Endothelial cell of umbilical vein (primary cell): ENCODE measurements at regions not wholly inside any gene's neighbourhood (a gene's known extent, or its start where the extent isn't known, plus 50 kb on each side); places are given as distances from the start of the nearest gene placed in this dataset.

Experiments
- BruUV-seq: library from RNA; stranded (reverse); fragments of 400-500 nt; replicated peaks from 2 replicates; lab custom pipeline; 2021; lab: Mats Ljungman, UMichigan
- CTCF ChIA-PET: fragments of 300-600, 350-600 bp; sonication (Branson Sonifier 250); formaldehyde crosslinking; loops from one replicate; lab custom pipeline; 2021; ENCODE audit warnings: antibody characterized with exemption, inconsistent platforms; lab: Charles Lee
- POLR2A ChIA-PET: fragments of 300-600, 350-600 bp; sonication (Branson Sonifier 250); formaldehyde crosslinking; loops from one replicate; lab custom pipeline; 2021; ENCODE audit warnings: antibody characterized with exemption, inconsistent platforms; lab: Charles Lee
- DNase-seq: peaks from one replicate; pipeline ENCODE4 v3.0.0-alpha.2; 2011; ENCODE audit warnings: low read depth, low spot score
- FAIRE-seq: peaks from 2 replicates; lab custom pipeline; 2011; peaks lifted over from hg19 to GRCh38; lab: Jason Lieb, UNC
- H2AFZ ChIP-seq: 2 replicates; pipeline ENCODE4 v1.6.0; 2012; ENCODE audit warnings: low read depth, low read length, control low read depth, inconsistent platforms
- H3K27ac ChIP-seq: 2 replicates; pipeline ENCODE4 v1.5.1; 2011; ENCODE audit warnings: low read depth, mild to moderate bottlenecking, control low read depth, low read length, moderate library complexity; ENCODE audit not compliant: insufficient read depth
- H3K27me3 ChIP-seq, 2 experiments: 2 replicates each; pipeline versions ENCODE4 v1.6.0 to v1.6.1; 2011; ENCODE audit warnings: low read length in 2 of 2, mixed read lengths in 1 of 2; ENCODE audit not compliant: control insufficient read depth in 2 of 2, insufficient read depth in 2 of 2
- H3K36me3 ChIP-seq, 2 experiments: 2 replicates in 1 of 2; 3 replicates in 1 of 2; pipeline ENCODE4 v1.5.1; 2011; ENCODE audit warnings: low read length in 2 of 2, mild to moderate bottlenecking in 1 of 2, moderate library complexity in 1 of 2; ENCODE audit not compliant: control insufficient read depth in 2 of 2, insufficient read depth in 2 of 2; ENCODE audit errors: extremely low read depth in 1 of 2
- H3K4me1 ChIP-seq: 3 replicates; pipeline ENCODE4 v1.5.1; 2011; ENCODE audit warnings: mild to moderate bottlenecking, low read length; ENCODE audit not compliant: control insufficient read depth, insufficient read depth; ENCODE audit errors: extremely low read depth
- H3K4me2 ChIP-seq: 2 replicates; pipeline ENCODE4 v1.6.1; 2011; ENCODE audit warnings: low read length, control low read depth, mixed read lengths; ENCODE audit not compliant: insufficient read depth
- H3K4me3 ChIP-seq, 3 experiments: fragments of 200-600 bp in 1 of 3; sonication (generic), shearing (Covaris generic) in 1 of 3; replicated peaks in 1 of 3; 2 replicates each; pipeline ENCODE4 v1.5.1; 2011 to 2016; ENCODE audit warnings: control low read depth in 3 of 3, low read length in 3 of 3, mild to moderate bottlenecking in 2 of 3, inconsistent platforms in 1 of 3, low read depth in 1 of 3, moderate library complexity in 1 of 3; ENCODE audit not compliant: insufficient read depth in 1 of 3
- H3K79me2 ChIP-seq: 2 replicates; pipeline ENCODE4 v1.6.0; 2012; ENCODE audit warnings: low read length, inconsistent platforms; ENCODE audit not compliant: control insufficient read depth, insufficient read depth
- H3K9ac ChIP-seq: replicated peaks from 2 replicates; pipeline ENCODE3; 2011; ENCODE audit warnings: low read length, control low read depth; ENCODE audit not compliant: insufficient read depth; ENCODE audit errors: extremely low read depth
- H3K9me1 ChIP-seq: replicated peaks from 3 replicates; pipeline ENCODE4 v1.6.0; 2011; ENCODE audit warnings: mild to moderate bottlenecking, low read length; ENCODE audit not compliant: control insufficient read depth, insufficient read depth; ENCODE audit errors: extremely low read depth
- H3K9me3 ChIP-seq: replicated peaks from 2 replicates; pipeline ENCODE4 v1.5.1; 2012; ENCODE audit warnings: low read length, inconsistent platforms; ENCODE audit not compliant: control insufficient read depth, insufficient read depth
- H4K20me1 ChIP-seq: replicated peaks from 2 replicates; pipeline ENCODE3; 2011; ENCODE audit warnings: mild to moderate bottlenecking, low read length; ENCODE audit not compliant: control insufficient read depth, insufficient read depth; ENCODE audit errors: extremely low read depth
- EZH2 ChIP-seq: IDR thresholded peaks from 2 replicates; pipeline ENCODE4 v1.6.1; 2012; ENCODE audit warnings: borderline replicate concordance, low read depth, mild to moderate bottlenecking, moderate library complexity, low read length, inconsistent platforms; ENCODE audit not compliant: severe bottlenecking
- FOS ChIP-seq: IDR thresholded peaks from 2 replicates; pipeline ENCODE4 v1.6.1; 2011; ENCODE audit warnings: mild to moderate bottlenecking, low read length, moderate library complexity, borderline replicate concordance; ENCODE audit not compliant: insufficient read depth
- GATA2 ChIP-seq: IDR thresholded peaks from 2 replicates; pipeline ENCODE4 v1.7.0; 2011; ENCODE audit warnings: low read depth, mild to moderate bottlenecking, moderate library complexity, mixed read lengths, low read length; ENCODE audit not compliant: insufficient read length, insufficient read depth
- JUN ChIP-seq: IDR thresholded peaks from 2 replicates; pipeline ENCODE4 v1.6.1; 2011; ENCODE audit warnings: borderline replicate concordance, low read depth; ENCODE audit not compliant: insufficient read length, insufficient read depth
- MYC ChIP-seq: IDR thresholded peaks from one replicate; pipeline ENCODE4 v1.6.1; 2011; ENCODE audit warnings: mild to moderate bottlenecking, low read depth, low read length
- POLR2A ChIP-seq: IDR thresholded peaks from 2 replicates; pipeline ENCODE4 v1.6.1; 2012; ENCODE audit warnings: low read depth, mild to moderate bottlenecking, control low read depth, low read length
- POLR2AphosphoS5 ChIP-seq: IDR thresholded peaks from 2 replicates; pipeline ENCODE4 v1.6.1; 2012; ENCODE audit warnings: low read depth, mild to moderate bottlenecking, control low read depth, low read length, moderate library complexity; ENCODE audit not compliant: insufficient read depth
- dilution Hi-C: fragments of 300-500 bp; cut with MboI; formaldehyde crosslinking; loops from one replicate; pipeline ENCODE4 v1.15.0; 2019; ENCODE audit warnings: low sequenced_read_pairs; ENCODE audit not compliant: extremely low pct_ligation_motif_present
- intact Hi-C: fragments of 100-400 bp; cut with micrococcal nuclease; formaldehyde crosslinking; loops from one replicate; pipeline ENCODE4 v1.10.0; 2022
- TF ChIP-seq, protein P1 (sequence below), 2 donors: IDR thresholded peaks; 1 replicate in 1 of 2; 2 replicates in 1 of 2; pipeline ENCODE4 v1.5.1; 2011; ENCODE audit warnings: low read length in 2 of 2, mild to moderate bottlenecking in 2 of 2, moderate library complexity in 2 of 2, control low read depth in 1 of 2, inconsistent platforms in 1 of 2, low read depth in 1 of 2; ENCODE audit not compliant: insufficient read depth in 1 of 2; ENCODE audit errors: extremely low read depth in 1 of 2
- TF ChIP-seq, protein P2 (sequence below): IDR thresholded peaks from 2 replicates; pipeline ENCODE4 v1.6.1; 2011; ENCODE audit not compliant: insufficient read depth, insufficient read length

DNA sequence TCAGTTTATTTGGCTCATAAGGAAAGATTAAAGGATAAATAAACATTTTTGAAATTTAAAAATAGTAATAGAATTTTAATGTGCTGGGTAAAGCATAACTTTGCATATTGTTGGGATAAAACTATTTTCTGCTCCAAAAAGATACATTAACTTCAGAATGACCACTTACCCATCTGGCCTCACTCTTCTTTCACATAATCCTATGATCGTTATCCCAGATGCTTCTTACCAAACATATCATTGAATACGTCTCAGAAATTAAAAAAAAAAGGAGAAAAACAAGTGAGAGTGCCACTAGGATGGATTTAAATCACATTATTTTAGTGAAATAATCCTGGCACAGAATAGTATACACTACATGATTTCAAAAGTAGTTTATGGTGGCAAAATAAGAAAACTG, 677.5 kb upstream of the ZWINT start:
- H3K4me1 ChIP-seq: no peaks in the 10 kb centered on the region
- dilution Hi-C loops: no loop called here
- ChIA-PET POLR2A (no interaction called here), CTCF (no interaction called here)
- H3K27me3 ChIP-seq: no peaks in the 10 kb centered on the region
- TF ChIP-seq, protein P1, sequence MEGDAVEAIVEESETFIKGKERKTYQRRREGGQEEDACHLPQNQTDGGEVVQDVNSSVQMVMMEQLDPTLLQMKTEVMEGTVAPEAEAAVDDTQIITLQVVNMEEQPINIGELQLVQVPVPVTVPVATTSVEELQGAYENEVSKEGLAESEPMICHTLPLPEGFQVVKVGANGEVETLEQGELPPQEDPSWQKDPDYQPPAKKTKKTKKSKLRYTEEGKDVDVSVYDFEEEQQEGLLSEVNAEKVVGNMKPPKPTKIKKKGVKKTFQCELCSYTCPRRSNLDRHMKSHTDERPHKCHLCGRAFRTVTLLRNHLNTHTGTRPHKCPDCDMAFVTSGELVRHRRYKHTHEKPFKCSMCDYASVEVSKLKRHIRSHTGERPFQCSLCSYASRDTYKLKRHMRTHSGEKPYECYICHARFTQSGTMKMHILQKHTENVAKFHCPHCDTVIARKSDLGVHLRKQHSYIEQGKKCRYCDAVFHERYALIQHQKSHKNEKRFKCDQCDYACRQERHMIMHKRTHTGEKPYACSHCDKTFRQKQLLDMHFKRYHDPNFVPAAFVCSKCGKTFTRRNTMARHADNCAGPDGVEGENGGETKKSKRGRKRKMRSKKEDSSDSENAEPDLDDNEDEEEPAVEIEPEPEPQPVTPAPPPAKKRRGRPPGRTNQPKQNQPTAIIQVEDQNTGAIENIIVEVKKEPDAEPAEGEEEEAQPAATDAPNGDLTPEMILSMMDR (IDR thresholded peaks at IDR 0.05; ENCODE audit: extremely low read depth in 1 of 2, insufficient read depth in 1 of 2, low read depth in 1 of 2, low read length in 2 of 2): no peak
- TF ChIP-seq POLR2A (no peak), FOS (no peak), MYC (no peak), JUN (no peak), GATA2 (no peak), POLR2AphosphoS5 (no peak), EZH2 (no peak)
- TF ChIP-seq, protein P2, sequence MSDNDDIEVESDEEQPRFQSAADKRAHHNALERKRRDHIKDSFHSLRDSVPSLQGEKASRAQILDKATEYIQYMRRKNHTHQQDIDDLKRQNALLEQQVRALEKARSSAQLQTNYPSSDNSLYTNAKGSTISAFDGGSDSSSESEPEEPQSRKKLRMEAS: no peak
- no peaks in the 10 kb centered on the region for H3K79me2 ChIP-seq
- no peak overlapping the region for H3K4me3 ChIP-seq
- FAIRE-seq (no peak), DNase-seq (no peak)
- no peak overlapping the region for H3K4me2 ChIP-seq
- no TSS peak for BruUV-seq
- H3K9me1 ChIP-seq: no peaks in the 10 kb centered on the region
- H3K9me3 ChIP-seq: peaks cover 2% of the 10 kb centered on the region
- intact Hi-C loops: no loop called here
- no peak overlapping the region for H3K9ac ChIP-seq
- H4K20me1 ChIP-seq: no peaks in the 10 kb centered on the region
- no peak overlapping the region for H2AFZ ChIP-seq
- H3K27ac ChIP-seq: no peak overlapping the region
- no peaks in the 10 kb centered on the region for H3K36me3 ChIP-seq
